ENCODE measurements at regions not wholly inside any gene's neighbourhood (a gene's known extent, or its start where the extent isn't known, plus 50 kb on each side); places are given as distances from the start of the nearest gene placed in this dataset.

DNA sequence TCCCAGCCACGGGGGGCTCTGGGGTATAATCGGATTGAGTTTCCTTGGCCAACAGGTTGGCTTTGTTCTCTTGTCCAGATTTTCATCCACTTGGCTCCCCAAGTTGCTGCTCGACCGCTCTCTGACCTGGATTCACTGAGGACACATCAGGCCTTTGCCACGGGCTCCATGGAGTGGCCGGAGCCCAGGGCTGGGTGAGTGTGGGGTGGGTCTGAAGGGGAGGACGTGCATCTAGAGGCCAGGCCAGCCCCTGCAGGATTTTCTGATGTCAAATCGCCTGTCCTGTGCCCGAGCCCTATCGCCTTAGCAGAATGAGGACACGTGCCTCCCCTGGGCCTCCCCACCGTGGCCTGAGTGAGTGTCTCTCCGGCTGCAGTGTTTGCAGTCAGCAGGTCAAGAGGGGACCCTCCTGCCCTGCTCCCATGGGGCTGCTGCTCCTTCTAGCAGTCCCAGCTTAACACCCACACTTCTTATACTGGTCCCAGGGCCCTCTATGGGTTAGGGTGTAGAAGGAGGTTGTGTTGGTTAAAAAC, 89.1 kb upstream of the BOD1 start:
- Histone ChIP-seq H4K8ac (ENCODE audit: extremely low read depth, insufficient read depth, low read length) (peak overlapping the region; percentile 43; the same call in 1 of the 2 replicates), H3K4me1 (replicated peaks in 1 of 4; ENCODE audit: control insufficient read depth in 3 of 4, insufficient read depth in 4 of 4, low read length in 3 of 4) (peaks cover 0 to 3% (median under 1%) of the 10 kb centered on the region in 4 experiments; a peak in 1 of 7 replicates), H3K23ac (ENCODE audit: insufficient read length) (no peak overlapping the region), H3K18ac (ENCODE audit: extremely low read depth, low read length) (no peak overlapping the region), H4K20me1 (replicated peaks in 1 of 2; ENCODE audit: control insufficient read depth in 1 of 2, insufficient read depth in 2 of 2, low read length in 2 of 2) (no peaks in the 10 kb centered on the region), H3K9ac (replicated peaks in 1 of 4; ENCODE audit: extremely low read depth in 1 of 4, low read depth in 3 of 4, low read length in 3 of 4) (no peak overlapping the region), H2BK5ac (ENCODE audit: low read depth, low read length) (no peak overlapping the region), H3K79me2 (ENCODE audit: control insufficient read depth in 1 of 2, insufficient read depth in 2 of 2, low read length in 2 of 2) (no peaks in the 10 kb centered on the region), H3K4me2 (ENCODE audit: insufficient read depth in 1 of 2, low read depth in 2 of 2, low read length in 2 of 2) (no peak overlapping the region), H2AFZ (ENCODE audit: low read length) (no peak overlapping the region), H3K27me3 (replicated peaks in 1 of 4; ENCODE audit: control insufficient read depth in 3 of 4, extremely low read depth in 1 of 4, insufficient read depth in 3 of 4, low read length in 3 of 4) (no peaks in the 10 kb centered on the region), H3K9me3 (ENCODE audit: insufficient read depth in 2 of 2, low read depth in 1 of 2, low read length in 1 of 2) (no peaks in the 10 kb centered on the region), H4K91ac (replicated peaks; ENCODE audit: insufficient read length, low read length) (peak overlapping the region; percentile 26), H3K14ac (ENCODE audit: insufficient read length) (no peak overlapping the region), H2BK12ac (ENCODE audit: low read depth, low read length) (no peak overlapping the region), H2AK5ac (ENCODE audit: low read depth, low read length) (no peak overlapping the region), H3K23me2 (ENCODE audit: low read depth, low read length) (no peaks in the 10 kb centered on the region; the same call in 1 of the 2 replicates), H3K36me3 (ENCODE audit: control insufficient read depth in 2 of 4, insufficient read depth in 4 of 4, low read length in 3 of 4) (no peaks in the 10 kb centered on the region), H3K4ac (replicated peaks; ENCODE audit: insufficient read length, low read depth, low read length) (no peak overlapping the region), H2BK120ac (replicated peaks; ENCODE audit: low read depth, low read length) (no peak overlapping the region), H3K79me1 (ENCODE audit: low read depth, low read length) (no peaks in the 10 kb centered on the region), H2BK20ac (ENCODE audit: low read length) (0 out of 2 replicates have a peak overlapping the region, but pooled peaks have one; percentile 29), H3K56ac (replicated peaks; ENCODE audit: insufficient read length, low read depth, low read length) (no peak overlapping the region), H3K27ac (ENCODE audit: low read depth, low read length) (no peak overlapping the region), H3K4me3 (ENCODE audit: extremely low read depth in 1 of 4, insufficient read depth in 2 of 4, low read depth in 3 of 4, low read length in 4 of 4) (no peak overlapping the region), H2BK15ac (ENCODE audit: low read length) (no peak overlapping the region), H4K5ac (ENCODE audit: insufficient read length, low read depth, low read length) (no peak overlapping the region)
- ChIA-PET CTCF (ENCODE audit: partially characterized antibody) (interaction anchor here (0.6 to 1.3 kb wide), 2 partner anchors 75 to 362 kb away, joined by 3 to 4 read pairs; no protein-coding TSS in a partner anchor), POLR2A (ENCODE audit: partially characterized antibody) (interaction anchor here (1.3 to 1.4 kb wide), 2 partner anchors 20 to 23 kb away, joined by 4 read pairs; no protein-coding TSS in a partner anchor)
- no peak for DNase-seq (ENCODE audit: low read depth in 1 of 2, low spot score in 2 of 2)
- TF ChIP-seq JUND (IDR thresholded peaks at IDR 0.05; ENCODE audit: low read length): no peak
- TF ChIP-seq BCL11A (IDR thresholded peaks at IDR 0.05; ENCODE audit: low read depth in 2 of 2, low read length in 2 of 2): no peak
- no peak for TF ChIP-seq SIN3A (conservative IDR thresholded peaks at IDR 0.05 in 1 of 2, IDR thresholded peaks at IDR 0.05 in 1 of 2; ENCODE audit: low read depth in 1 of 2, low read length in 2 of 2)
- no peak for TF ChIP-seq RAD21 (IDR thresholded peaks at IDR 0.05 in 1 of 2, conservative IDR thresholded peaks at IDR 0.05 in 1 of 2; ENCODE audit: low read depth in 2 of 2, low read length in 2 of 2)
- no peak for TF ChIP-seq CHD2 (IDR thresholded peaks at IDR 0.05; ENCODE audit: low read length)
- TF ChIP-seq, protein P1, sequence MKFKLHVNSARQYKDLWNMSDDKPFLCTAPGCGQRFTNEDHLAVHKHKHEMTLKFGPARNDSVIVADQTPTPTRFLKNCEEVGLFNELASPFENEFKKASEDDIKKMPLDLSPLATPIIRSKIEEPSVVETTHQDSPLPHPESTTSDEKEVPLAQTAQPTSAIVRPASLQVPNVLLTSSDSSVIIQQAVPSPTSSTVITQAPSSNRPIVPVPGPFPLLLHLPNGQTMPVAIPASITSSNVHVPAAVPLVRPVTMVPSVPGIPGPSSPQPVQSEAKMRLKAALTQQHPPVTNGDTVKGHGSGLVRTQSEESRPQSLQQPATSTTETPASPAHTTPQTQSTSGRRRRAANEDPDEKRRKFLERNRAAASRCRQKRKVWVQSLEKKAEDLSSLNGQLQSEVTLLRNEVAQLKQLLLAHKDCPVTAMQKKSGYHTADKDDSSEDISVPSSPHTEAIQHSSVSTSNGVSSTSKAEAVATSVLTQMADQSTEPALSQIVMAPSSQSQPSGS (IDR thresholded peaks at IDR 0.05; ENCODE audit: low read length): no peak
- no peak for TF ChIP-seq TBP (IDR thresholded peaks at IDR 0.05; ENCODE audit: low read depth, low read length)
- no peak for TF ChIP-seq CBX8 (IDR thresholded peaks at IDR 0.05; ENCODE audit: borderline replicate concordance, low read depth, low read length)
- no peak for TF ChIP-seq KDM1A (IDR thresholded peaks at IDR 0.05; ENCODE audit: borderline replicate concordance, low read length)
- TF ChIP-seq HDAC2 (IDR thresholded peaks at IDR 0.05; ENCODE audit: borderline replicate concordance in 1 of 2, low read depth in 2 of 2, low read length in 2 of 2): no peak
- 93% methylated on average over 13 of the region's 13 CpGs; no CpG with 5 or more reads in 1 of the 2 experiments for WGBS, 2 experiments (ENCODE audit: extremely low coverage in 1 of 2, insufficient coverage in 1 of 2, insufficient read length in 1 of 2, insufficient replicate concordance in 2 of 2, low coverage in 1 of 2, low lambda C conversion rate in 2 of 2, missing lambda C conversion rate in 1 of 2)
- FAIRE-seq: no peak
